ENCODE measurements at regions not wholly inside any gene's neighbourhood (a gene's known extent, or its start where the extent isn't known, plus 50 kb on each side); places are given as distances from the start of the nearest gene placed in this dataset.

GRCh38 chr9:28927691-28928090, 1354.4 kb upstream of the C9orf72 start:
- Histone ChIP-seq H3K4me3 (ENCODE audit: low read length) (no peak overlapping the region), H3K27ac (ENCODE audit: low read length) (no peak overlapping the region), H3K9me3 (ENCODE audit: control insufficient read depth, insufficient read depth, low read length) (no peaks in the 10 kb centered on the region), H3K27me3 (ENCODE audit: control insufficient read depth, insufficient read depth, low read length) (no peaks in the 10 kb centered on the region), H3K4me1 (ENCODE audit: control insufficient read depth, insufficient read depth, low read length) (no peaks in the 10 kb centered on the region), H3K36me3 (ENCODE audit: control insufficient read depth, insufficient read depth, low read length) (no peaks in the 10 kb centered on the region)
- no peaks in the 10 kb centered on the region for H3K36me3 Mint-ChIP-seq
- H3K4me1 Mint-ChIP-seq, result peaks cover 0 to 26% of the 10 kb centered on the region in 2 donors
- TF ChIP-seq, protein P1, sequence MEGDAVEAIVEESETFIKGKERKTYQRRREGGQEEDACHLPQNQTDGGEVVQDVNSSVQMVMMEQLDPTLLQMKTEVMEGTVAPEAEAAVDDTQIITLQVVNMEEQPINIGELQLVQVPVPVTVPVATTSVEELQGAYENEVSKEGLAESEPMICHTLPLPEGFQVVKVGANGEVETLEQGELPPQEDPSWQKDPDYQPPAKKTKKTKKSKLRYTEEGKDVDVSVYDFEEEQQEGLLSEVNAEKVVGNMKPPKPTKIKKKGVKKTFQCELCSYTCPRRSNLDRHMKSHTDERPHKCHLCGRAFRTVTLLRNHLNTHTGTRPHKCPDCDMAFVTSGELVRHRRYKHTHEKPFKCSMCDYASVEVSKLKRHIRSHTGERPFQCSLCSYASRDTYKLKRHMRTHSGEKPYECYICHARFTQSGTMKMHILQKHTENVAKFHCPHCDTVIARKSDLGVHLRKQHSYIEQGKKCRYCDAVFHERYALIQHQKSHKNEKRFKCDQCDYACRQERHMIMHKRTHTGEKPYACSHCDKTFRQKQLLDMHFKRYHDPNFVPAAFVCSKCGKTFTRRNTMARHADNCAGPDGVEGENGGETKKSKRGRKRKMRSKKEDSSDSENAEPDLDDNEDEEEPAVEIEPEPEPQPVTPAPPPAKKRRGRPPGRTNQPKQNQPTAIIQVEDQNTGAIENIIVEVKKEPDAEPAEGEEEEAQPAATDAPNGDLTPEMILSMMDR (IDR thresholded peaks at IDR 0.05), result no peak
- intact Hi-C loops (cut with micrococcal nuclease), result no loop called here
- WGBS (ENCODE audit: insufficient coverage), result 56% methylated on average over 1 of the region's 1 CpG
- DNase-seq (no peak), ATAC-seq (no peak)
- peaks cover 2 to 9% of the 10 kb centered on the region in 2 donors for H3K9me3 Mint-ChIP-seq
- H3K4me3 Mint-ChIP-seq, result no peak overlapping the region
- no peaks in the 10 kb centered on the region for H3K27me3 Mint-ChIP-seq (ENCODE audit: low read depth in 2 of 2)
- H3K27ac Mint-ChIP-seq, result no peak overlapping the region

GRCh38 chr9:28929433-28929832, 1356.2 kb upstream of the C9orf72 start:
- intact Hi-C loops (cut with micrococcal nuclease), result no loop called here
- Histone ChIP-seq H3K4me1 (ENCODE audit: control insufficient read depth, insufficient read depth, low read length) (no peaks in the 10 kb centered on the region), H3K4me3 (ENCODE audit: low read length) (no peak overlapping the region), H3K36me3 (ENCODE audit: control insufficient read depth, insufficient read depth, low read length) (no peaks in the 10 kb centered on the region), H3K9me3 (ENCODE audit: control insufficient read depth, insufficient read depth, low read length) (no peaks in the 10 kb centered on the region), H3K27ac (ENCODE audit: low read length) (no peak overlapping the region), H3K27me3 (ENCODE audit: control insufficient read depth, insufficient read depth, low read length) (no peaks in the 10 kb centered on the region)
- Mint-ChIP-seq H3K4me3 (no peak overlapping the region), H3K27ac (no peak overlapping the region), H3K4me1 (peaks cover 0 to 22% of the 10 kb centered on the region in 2 donors), H3K9me3 (peaks cover 2 to 9% of the 10 kb centered on the region in 2 donors), H3K27me3 (ENCODE audit: low read depth in 2 of 2) (no peaks in the 10 kb centered on the region), H3K36me3 (no peaks in the 10 kb centered on the region)
- TF ChIP-seq, protein P1 (IDR thresholded peaks at IDR 0.05), result no peak
- ATAC-seq (no peak), DNase-seq (no peak)
- 100% methylated on average over 1 of the region's 3 CpGs for WGBS (ENCODE audit: insufficient coverage)

DNA sequence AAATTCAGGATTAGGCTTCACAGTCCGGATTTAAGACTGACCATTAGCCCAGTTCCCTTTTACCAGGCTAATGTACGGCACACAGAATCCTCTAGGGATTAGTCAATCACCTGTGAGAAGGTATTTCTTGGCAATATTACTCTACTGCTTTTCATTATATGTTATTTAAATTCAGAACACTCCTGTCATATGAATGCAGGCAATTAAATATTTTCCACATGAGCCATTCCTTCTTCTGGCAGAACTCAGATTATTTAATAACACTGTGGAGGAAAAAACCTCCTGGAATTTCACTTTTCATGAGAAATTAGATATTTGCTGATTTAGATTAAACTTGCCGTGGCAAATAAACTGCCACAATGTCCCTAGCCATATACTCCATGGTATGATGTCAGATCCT, 1357.5 kb upstream of the C9orf72 start:
- no peaks in the 10 kb centered on the region for H3K9me3 ChIP-seq (ENCODE audit: control insufficient read depth, insufficient read depth, low read length)
- Mint-ChIP-seq H3K4me1 (peaks cover 0 to 16% of the 10 kb centered on the region in 2 donors), H3K27me3 (ENCODE audit: low read depth in 2 of 2) (no peaks in the 10 kb centered on the region), H3K27ac (no peak overlapping the region), H3K36me3 (no peaks in the 10 kb centered on the region), H3K9me3 (peaks cover 2 to 6% of the 10 kb centered on the region in 2 donors), H3K4me3 (no peak overlapping the region)
- no peak overlapping the region for H3K27ac ChIP-seq (ENCODE audit: low read length)
- WGBS (ENCODE audit: insufficient coverage), result 89% methylated on average over 3 of the region's 3 CpGs
- DNase-seq (no peak), ATAC-seq (no peak)
- TF ChIP-seq, protein P1 (IDR thresholded peaks at IDR 0.05), result no peak
- intact Hi-C loops (cut with micrococcal nuclease), result no loop called here
- no peaks in the 10 kb centered on the region for H3K27me3 ChIP-seq (ENCODE audit: control insufficient read depth, insufficient read depth, low read length)
- H3K4me3 ChIP-seq (ENCODE audit: low read length), result no peak overlapping the region
- no peaks in the 10 kb centered on the region for H3K4me1 ChIP-seq (ENCODE audit: control insufficient read depth, insufficient read depth, low read length)
- no peaks in the 10 kb centered on the region for H3K36me3 ChIP-seq (ENCODE audit: control insufficient read depth, insufficient read depth, low read length)

- Histone ChIP-seq H3K36me3 (ENCODE audit: control insufficient read depth, insufficient read depth, low read length) (no peaks in the 10 kb centered on the region), H3K27ac (ENCODE audit: low read length) (no peak overlapping the region), H3K4me3 (ENCODE audit: low read length) (no peak overlapping the region), H3K9me3 (ENCODE audit: control insufficient read depth, insufficient read depth, low read length) (peaks cover 3% of the 10 kb centered on the region), H3K4me1 (ENCODE audit: control insufficient read depth, insufficient read depth, low read length) (no peaks in the 10 kb centered on the region), H3K27me3 (ENCODE audit: control insufficient read depth, insufficient read depth, low read length) (no peaks in the 10 kb centered on the region)
- DNase-seq (no peak), ATAC-seq (no peak)
- intact Hi-C loops (cut with micrococcal nuclease), result no loop called here
- no peaks in the 10 kb centered on the region for H3K36me3 Mint-ChIP-seq
- H3K27me3 Mint-ChIP-seq (ENCODE audit: low read depth in 2 of 2), result no peaks in the 10 kb centered on the region
- no peak overlapping the region for H3K4me3 Mint-ChIP-seq
- H3K9me3 Mint-ChIP-seq, result peaks cover 2 to 4% of the 10 kb centered on the region in 2 donors
- TF ChIP-seq, protein P1 (IDR thresholded peaks at IDR 0.05), result no peak
- peaks cover 0 to 17% of the 10 kb centered on the region in 2 donors for H3K4me1 Mint-ChIP-seq
- no peak overlapping the region for H3K27ac Mint-ChIP-seq
These were observed 1360.8 kb upstream of the C9orf72 start for GRCh38 chr9:28934111-28934510.
